ENCODE measurements at regions not wholly inside any gene's neighbourhood (a gene's known extent, or its start where the extent isn't known, plus 50 kb on each side); places are given as distances from the start of the nearest gene placed in this dataset.
"Not testable (repeated sequence)": the region's sequence is repeated elsewhere in the genome, so short reads cannot be mapped to it uniquely, and the experiment has no call there.

DNA sequence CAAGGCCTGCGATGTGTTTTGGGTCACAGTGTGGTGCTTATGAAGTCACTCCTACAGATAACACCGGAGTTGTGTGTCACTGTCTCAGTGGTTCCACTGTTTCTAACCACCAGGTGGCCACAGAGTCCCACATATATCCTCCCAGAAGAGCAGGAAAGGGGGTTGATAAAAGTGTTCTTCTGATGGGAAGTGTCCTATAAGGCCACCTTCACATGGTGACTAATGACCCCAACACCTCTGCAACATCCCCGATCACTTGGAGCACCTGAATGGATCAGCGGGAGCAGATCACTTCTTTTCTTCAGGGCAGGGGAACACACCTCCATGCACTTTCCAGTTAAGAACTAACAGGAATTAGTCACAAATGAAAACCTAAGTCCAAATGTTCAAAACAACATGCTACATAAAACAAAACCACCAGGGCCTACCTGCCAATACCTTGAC is 111.5 kb downstream of the PPIAL4G start:
- TF ChIP-seq CTCF (conservative IDR thresholded peaks at IDR 0.05; ENCODE audit: low read depth, low read length) = peak; percentile 70
- not testable (repeated sequence) for TF ChIP-seq EZH2 (IDR thresholded peaks at IDR 0.05; ENCODE audit: borderline replicate concordance, low read depth, low read length, poor library complexity, severe bottlenecking)
